ENCODE measurements at regions not wholly inside any gene's neighbourhood (a gene's known extent, or its start where the extent isn't known, plus 50 kb on each side); places are given as distances from the start of the nearest gene placed in this dataset.

DNA sequence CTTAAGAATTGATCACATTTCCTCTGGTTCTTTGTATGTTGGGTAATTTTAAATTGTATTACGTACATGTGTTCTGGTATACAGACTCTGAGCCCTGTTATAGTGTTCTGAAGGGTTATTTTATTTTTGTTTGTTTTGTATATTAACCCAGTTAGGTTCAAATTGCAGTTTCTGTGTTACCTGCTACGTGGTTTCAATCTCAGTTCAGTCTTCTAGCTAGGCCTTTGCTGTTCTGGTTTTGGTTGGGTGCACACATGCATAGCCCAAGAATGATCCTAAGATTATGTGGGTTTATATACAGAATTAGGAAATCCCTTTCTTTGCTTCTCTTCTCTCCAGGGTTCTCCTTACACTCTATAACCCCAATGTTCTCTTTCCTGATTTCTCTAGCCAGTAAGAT, 161.0 kb downstream of the PPP1R2C start:
- no peaks in the 10 kb centered on the region for H3K27me3 ChIP-seq
- no peak overlapping the region for H3K4me3 ChIP-seq (ENCODE audit: low read depth, low read length)
- no peaks in the 10 kb centered on the region for H3K4me1 ChIP-seq
- no peaks in the 10 kb centered on the region for H3K9me3 ChIP-seq
- DNase-seq = no peak
- H3K36me3 ChIP-seq = no peaks in the 10 kb centered on the region
- TF ChIP-seq, protein P1, sequence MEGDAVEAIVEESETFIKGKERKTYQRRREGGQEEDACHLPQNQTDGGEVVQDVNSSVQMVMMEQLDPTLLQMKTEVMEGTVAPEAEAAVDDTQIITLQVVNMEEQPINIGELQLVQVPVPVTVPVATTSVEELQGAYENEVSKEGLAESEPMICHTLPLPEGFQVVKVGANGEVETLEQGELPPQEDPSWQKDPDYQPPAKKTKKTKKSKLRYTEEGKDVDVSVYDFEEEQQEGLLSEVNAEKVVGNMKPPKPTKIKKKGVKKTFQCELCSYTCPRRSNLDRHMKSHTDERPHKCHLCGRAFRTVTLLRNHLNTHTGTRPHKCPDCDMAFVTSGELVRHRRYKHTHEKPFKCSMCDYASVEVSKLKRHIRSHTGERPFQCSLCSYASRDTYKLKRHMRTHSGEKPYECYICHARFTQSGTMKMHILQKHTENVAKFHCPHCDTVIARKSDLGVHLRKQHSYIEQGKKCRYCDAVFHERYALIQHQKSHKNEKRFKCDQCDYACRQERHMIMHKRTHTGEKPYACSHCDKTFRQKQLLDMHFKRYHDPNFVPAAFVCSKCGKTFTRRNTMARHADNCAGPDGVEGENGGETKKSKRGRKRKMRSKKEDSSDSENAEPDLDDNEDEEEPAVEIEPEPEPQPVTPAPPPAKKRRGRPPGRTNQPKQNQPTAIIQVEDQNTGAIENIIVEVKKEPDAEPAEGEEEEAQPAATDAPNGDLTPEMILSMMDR (IDR thresholded peaks at IDR 0.05; ENCODE audit: low read depth, low read length) = no peak

DNA sequence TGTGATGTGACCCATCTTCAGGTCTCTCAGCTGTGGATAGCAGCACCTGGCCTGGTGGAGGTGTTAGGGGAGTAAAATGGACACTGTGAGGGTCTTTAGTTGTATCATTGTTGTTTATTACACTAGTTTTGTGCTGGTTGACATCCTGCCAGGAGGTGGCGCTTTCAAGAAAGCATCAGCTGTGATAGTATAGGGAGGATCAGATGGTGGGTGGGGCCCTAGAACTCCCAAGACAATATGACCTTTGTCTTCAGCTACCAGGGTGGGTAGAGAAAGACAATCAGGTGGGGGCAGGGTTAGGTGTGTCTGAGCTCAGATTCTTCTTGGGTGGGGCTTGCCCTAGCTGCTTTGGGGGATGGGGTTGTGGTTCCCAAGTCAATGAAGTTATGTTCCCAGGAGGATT, 162.8 kb downstream of the PPP1R2C start:
- H3K9me3 ChIP-seq = no peaks in the 10 kb centered on the region
- H3K4me3 ChIP-seq (ENCODE audit: low read depth, low read length) = no peak overlapping the region
- no peaks in the 10 kb centered on the region for H3K36me3 ChIP-seq
- H3K27me3 ChIP-seq = no peaks in the 10 kb centered on the region
- peak; percentile 2 for DNase-seq
- H3K4me1 ChIP-seq = no peaks in the 10 kb centered on the region
- TF ChIP-seq, protein P1 (IDR thresholded peaks at IDR 0.05; ENCODE audit: low read depth, low read length) = no peak

DNA sequence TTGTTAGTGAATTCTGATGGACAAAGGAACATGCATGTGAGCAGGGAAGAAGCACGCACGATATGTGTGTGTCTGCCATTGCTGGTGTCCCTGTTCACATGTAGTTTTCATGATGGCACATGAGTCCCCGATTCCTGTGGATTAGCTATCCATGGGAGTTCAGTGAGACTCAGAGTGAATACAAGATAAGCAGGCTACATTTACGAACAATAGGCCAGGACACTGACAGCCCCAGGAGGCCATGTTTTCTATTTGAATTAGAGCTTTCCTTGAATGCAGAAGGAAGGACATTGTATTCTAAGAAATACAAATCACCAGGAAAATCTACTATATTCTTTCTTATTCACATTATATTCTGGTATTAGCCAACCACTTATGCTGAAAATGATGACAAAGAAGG, 171.4 kb downstream of the PPP1R2C start:
- no peak overlapping the region for H3K4me3 ChIP-seq (ENCODE audit: low read depth, low read length)
- H3K36me3 ChIP-seq = no peaks in the 10 kb centered on the region
- TF ChIP-seq, protein P1 (IDR thresholded peaks at IDR 0.05; ENCODE audit: low read depth, low read length) = no peak
- no peak for DNase-seq
- no peaks in the 10 kb centered on the region for H3K4me1 ChIP-seq
- H3K9me3 ChIP-seq = no peaks in the 10 kb centered on the region
- H3K27me3 ChIP-seq = no peaks in the 10 kb centered on the region

DNA sequence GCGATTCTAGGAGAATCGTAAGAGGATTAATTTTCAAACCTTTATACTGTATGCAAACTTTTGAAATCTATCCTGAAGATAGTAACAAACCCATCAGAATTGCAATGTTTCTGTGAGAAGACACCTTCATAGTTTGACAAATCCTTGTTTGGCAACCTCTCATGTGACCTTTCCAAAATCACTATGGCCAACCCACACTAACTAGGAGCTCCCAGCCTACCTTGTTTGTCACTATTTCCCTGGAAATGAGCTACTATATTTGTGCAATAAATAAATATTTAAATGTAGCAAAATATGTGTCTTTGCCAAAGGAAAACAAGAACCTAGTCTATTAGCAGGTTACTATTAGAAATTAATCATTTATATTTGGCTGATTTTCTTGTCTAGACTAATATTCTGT, 173.7 kb downstream of the PPP1R2C start:
- no peak for DNase-seq
- TF ChIP-seq, protein P1 (IDR thresholded peaks at IDR 0.05; ENCODE audit: low read depth, low read length) = no peak
- Histone ChIP-seq H3K4me1 (no peaks in the 10 kb centered on the region), H3K36me3 (no peaks in the 10 kb centered on the region), H3K4me3 (ENCODE audit: low read depth, low read length) (no peak overlapping the region), H3K27me3 (no peaks in the 10 kb centered on the region), H3K9me3 (no peaks in the 10 kb centered on the region)

DNA sequence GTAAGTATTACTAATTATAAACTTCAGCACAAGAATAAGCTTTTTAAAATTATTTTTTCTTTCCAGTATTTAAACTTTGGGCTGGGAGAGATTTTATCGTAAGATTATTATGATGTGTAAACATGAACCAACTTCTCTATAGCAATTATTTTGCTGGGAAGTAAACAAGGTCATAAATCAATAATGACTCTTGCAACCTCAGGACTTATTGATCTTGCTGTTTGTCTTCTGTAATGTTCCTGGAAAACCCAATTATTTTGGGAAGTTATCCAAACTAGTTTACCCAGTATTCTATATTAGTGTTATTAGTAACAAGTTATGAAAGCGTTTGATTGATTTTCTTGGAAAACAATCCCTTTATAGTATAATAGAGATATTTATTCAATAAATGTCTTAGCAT, 174.9 kb downstream of the PPP1R2C start:
- H3K4me1 ChIP-seq = no peaks in the 10 kb centered on the region
- no peak overlapping the region for H3K4me3 ChIP-seq (ENCODE audit: low read depth, low read length)
- H3K27me3 ChIP-seq = no peaks in the 10 kb centered on the region
- H3K9me3 ChIP-seq = no peaks in the 10 kb centered on the region
- TF ChIP-seq, protein P1 (IDR thresholded peaks at IDR 0.05; ENCODE audit: low read depth, low read length) = no peak
- no peak for DNase-seq
- no peaks in the 10 kb centered on the region for H3K36me3 ChIP-seq

DNA sequence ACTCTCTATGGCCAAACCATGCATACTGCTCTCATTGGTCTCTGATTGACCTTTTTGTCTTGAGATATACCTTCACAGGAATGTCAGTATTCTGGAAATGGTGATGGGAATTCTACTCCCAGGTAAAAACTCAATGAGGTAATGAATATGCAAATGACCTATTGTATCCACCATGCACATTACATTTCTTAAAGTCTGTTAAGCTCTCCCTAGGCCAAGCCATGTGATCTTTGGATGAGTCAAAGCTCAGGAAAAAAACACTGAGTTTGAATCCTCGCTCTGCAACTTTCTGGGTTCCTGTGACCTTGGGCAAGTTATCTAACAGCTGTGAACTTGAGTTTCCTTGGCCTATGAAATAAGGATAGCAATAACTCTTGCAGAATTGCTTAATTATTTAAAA, 175.4 kb downstream of the PPP1R2C start:
- H3K9me3 ChIP-seq = no peaks in the 10 kb centered on the region
- no peak overlapping the region for H3K4me3 ChIP-seq (ENCODE audit: low read depth, low read length)
- TF ChIP-seq, protein P1 (IDR thresholded peaks at IDR 0.05; ENCODE audit: low read depth, low read length) = no peak
- no peaks in the 10 kb centered on the region for H3K36me3 ChIP-seq
- H3K4me1 ChIP-seq = no peaks in the 10 kb centered on the region
- H3K27me3 ChIP-seq = no peaks in the 10 kb centered on the region
- no peak for DNase-seq
